Fibroblast of lung (primary cell): ENCODE measurements at regions not wholly inside any gene's neighbourhood (a gene's known extent, or its start where the extent isn't known, plus 50 kb on each side); places are given as distances from the start of the nearest gene placed in this dataset.

Source experiments
- DNase-seq, 2 donors: peaks; one replicate each; pipeline versions ENCODE4 v3.0.0 to v3.0.0-alpha.2; 2010; ENCODE audit warnings: low read depth in 2 of 2
- H2AFZ ChIP-seq: 2 replicates; pipeline ENCODE4 v1.5.1; 2012; ENCODE audit warnings: low read length, control low read depth, inconsistent platforms
- H3K27ac ChIP-seq: 2 replicates; pipeline ENCODE4 v1.5.1; 2011; ENCODE audit warnings: low read length, control low read depth; ENCODE audit not compliant: insufficient read depth
- H3K27me3 ChIP-seq: 2 replicates; pipeline ENCODE4 v1.5.1; 2011; ENCODE audit warnings: mild to moderate bottlenecking, low read length; ENCODE audit not compliant: control insufficient read depth, insufficient read depth
- H3K36me3 ChIP-seq: 2 replicates; pipeline ENCODE4 v1.5.1; 2011; ENCODE audit warnings: low read length; ENCODE audit not compliant: control insufficient read depth, insufficient read depth
- H3K4me1 ChIP-seq: 2 replicates; pipeline ENCODE4 v1.5.1; 2011; ENCODE audit warnings: low read length; ENCODE audit not compliant: control insufficient read depth, insufficient read depth; ENCODE audit errors: extremely low read depth
- H3K4me2 ChIP-seq: 2 replicates; pipeline ENCODE4 v1.5.1; 2011; ENCODE audit warnings: low read length, control low read depth; ENCODE audit not compliant: insufficient read depth; ENCODE audit errors: extremely low read depth
- H3K4me3 ChIP-seq, 4 experiments: fragments of 200-600 bp in 1 of 4; sonication (generic) in 1 of 4; replicated peaks in 1 of 4; 2 replicates each; pipeline ENCODE4 v1.5.1; 2011 to 2016; ENCODE audit warnings: low read length in 4 of 4, low read depth in 3 of 4, mild to moderate bottlenecking in 3 of 4, control low read depth in 2 of 4, inconsistent platforms in 1 of 4, mixed read lengths in 1 of 4; ENCODE audit not compliant: insufficient read depth in 1 of 4; ENCODE audit errors: control extremely low read depth in 1 of 4
- H3K79me2 ChIP-seq: 2 replicates; pipeline ENCODE4 v1.5.1; 2012; ENCODE audit warnings: mild to moderate bottlenecking, low read length, inconsistent platforms; ENCODE audit not compliant: control insufficient read depth, insufficient read depth
- H3K9ac ChIP-seq: 2 replicates; pipeline ENCODE4 v1.5.1; 2011; ENCODE audit warnings: mild to moderate bottlenecking, low read length, control low read depth; ENCODE audit not compliant: insufficient read depth
- H3K9me3 ChIP-seq: 2 replicates; pipeline ENCODE4 v1.5.1; 2012; ENCODE audit warnings: low read depth, low read length; ENCODE audit not compliant: control insufficient read depth, insufficient read depth
- H4K20me1 ChIP-seq: 2 replicates; pipeline ENCODE4 v1.5.1; 2011; ENCODE audit warnings: low read length; ENCODE audit not compliant: control insufficient read depth, insufficient read depth; ENCODE audit errors: extremely low read depth
- CTCF ChIP-seq, 2 donors: IDR thresholded peaks in 1 of 2; conservative IDR thresholded peaks in 1 of 2; 1 replicate in 1 of 2; 2 replicates in 1 of 2; pipeline ENCODE4 v1.5.1; 2011 to 2012; ENCODE audit warnings: low read length in 2 of 2, control low read depth in 1 of 2, inconsistent platforms in 1 of 2, low read depth in 1 of 2, mild to moderate bottlenecking in 1 of 2
- EZH2 ChIP-seq: IDR thresholded peaks from 2 replicates; pipeline ENCODE4 v1.5.1; 2012; ENCODE audit warnings: low read length, control low read depth, mild to moderate bottlenecking; ENCODE audit errors: missing control alignments

- TF ChIP-seq EZH2 = no peak
- peak in 1 of 2 donors; percentile 3 for DNase-seq
- Histone ChIP-seq H3K27me3 (no peaks in the 10 kb centered on the region), H3K27ac (no peak overlapping the region), H3K4me3 (no peak overlapping the region), H3K9ac (no peak overlapping the region), H3K4me2 (no peak overlapping the region), H3K79me2 (no peaks in the 10 kb centered on the region), H4K20me1 (no peaks in the 10 kb centered on the region), H3K9me3 (no peaks in the 10 kb centered on the region), H3K4me1 (no peaks in the 10 kb centered on the region), H3K36me3 (no peaks in the 10 kb centered on the region), H2AFZ (no peak overlapping the region)
These were observed 397.4 kb downstream of the PTPRU start for GRCh38 chr1:29633771-29634170.

DNA sequence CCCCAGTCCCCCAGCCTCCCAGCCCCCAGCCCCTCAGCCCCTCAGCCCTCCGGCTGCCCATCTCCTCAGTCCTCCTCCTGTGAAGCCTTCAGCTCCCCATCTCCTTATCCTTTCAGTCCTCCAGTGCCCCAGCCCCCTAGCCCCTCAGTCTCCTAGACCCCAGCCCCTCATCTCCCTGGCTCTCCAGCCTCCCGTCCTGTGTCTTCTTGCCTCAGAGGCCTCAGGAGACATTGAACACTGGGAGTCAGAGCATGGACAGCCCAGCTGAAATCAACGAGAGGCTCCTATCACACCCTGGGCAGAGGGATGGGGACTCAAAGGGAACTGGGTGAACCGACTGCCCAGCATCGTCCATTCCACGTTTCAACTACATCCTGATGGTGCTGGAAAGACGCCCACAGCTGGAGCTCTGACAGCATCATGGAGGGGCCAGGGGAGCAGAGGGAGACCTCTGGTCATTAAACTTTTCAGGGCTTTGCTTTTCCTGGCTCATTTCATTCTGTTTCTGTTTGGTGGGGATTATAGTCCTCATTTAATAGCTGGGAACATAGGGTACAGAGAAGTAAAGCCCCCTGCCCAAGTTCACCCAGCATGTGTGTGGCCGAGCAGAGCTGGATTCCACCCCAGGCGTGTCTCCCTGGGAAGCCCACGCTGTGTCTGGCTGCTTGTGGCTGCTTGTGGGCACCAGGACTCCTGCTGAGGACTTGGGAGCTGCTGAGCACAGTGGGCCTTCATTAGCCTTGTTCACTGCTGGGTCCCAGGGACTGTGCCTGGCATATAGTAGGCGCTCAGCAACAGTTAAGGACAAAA lies 396.7 kb downstream of the PTPRU start:
- no peaks in the 10 kb centered on the region for H3K36me3 ChIP-seq
- peak; percentile 9 to 23 for DNase-seq
- no peaks in the 10 kb centered on the region for H3K9me3 ChIP-seq
- H3K27ac ChIP-seq = no peak overlapping the region
- H4K20me1 ChIP-seq = no peaks in the 10 kb centered on the region
- no peak overlapping the region for H3K9ac ChIP-seq
- no peak overlapping the region for H3K4me2 ChIP-seq
- no peak overlapping the region for H2AFZ ChIP-seq
- no peaks in the 10 kb centered on the region for H3K27me3 ChIP-seq
- no peaks in the 10 kb centered on the region for H3K79me2 ChIP-seq
- TF ChIP-seq CTCF (conservative IDR thresholded peaks at IDR 0.05 in 1 of 2, IDR thresholded peaks at IDR 0.05 in 1 of 2; ENCODE audit: low read depth in 1 of 2, low read length in 2 of 2) (no peak), EZH2 (no peak)
- H3K4me3 ChIP-seq = no peak overlapping the region
- H3K4me1 ChIP-seq = no peaks in the 10 kb centered on the region

GRCh38 chr1:29631836-29632805 lies 395.8 kb downstream of the PTPRU start:
- H3K4me1 ChIP-seq = no peaks in the 10 kb centered on the region

More at GRCh38 chr1:29631836-29632805, 395.8 kb downstream of the PTPRU start:
- DNase-seq = no peak
- Histone ChIP-seq H3K36me3 (no peaks in the 10 kb centered on the region), H3K27me3 (no peaks in the 10 kb centered on the region), H3K4me3 (no peak overlapping the region), H2AFZ (no peak overlapping the region), H4K20me1 (no peaks in the 10 kb centered on the region), H3K4me2 (no peak overlapping the region), H3K9me3 (no peaks in the 10 kb centered on the region), H3K9ac (no peak overlapping the region), H3K27ac (no peak overlapping the region), H3K79me2 (no peaks in the 10 kb centered on the region)
- TF ChIP-seq CTCF (conservative IDR thresholded peaks at IDR 0.05 in 1 of 2, IDR thresholded peaks at IDR 0.05 in 1 of 2; ENCODE audit: low read depth in 1 of 2, low read length in 2 of 2) (no peak), EZH2 (no peak)
